ENCODE measurements at regions not wholly inside any gene's neighbourhood (a gene's known extent, or its start where the extent isn't known, plus 50 kb on each side); places are given as distances from the start of the nearest gene placed in this dataset.

DNA sequence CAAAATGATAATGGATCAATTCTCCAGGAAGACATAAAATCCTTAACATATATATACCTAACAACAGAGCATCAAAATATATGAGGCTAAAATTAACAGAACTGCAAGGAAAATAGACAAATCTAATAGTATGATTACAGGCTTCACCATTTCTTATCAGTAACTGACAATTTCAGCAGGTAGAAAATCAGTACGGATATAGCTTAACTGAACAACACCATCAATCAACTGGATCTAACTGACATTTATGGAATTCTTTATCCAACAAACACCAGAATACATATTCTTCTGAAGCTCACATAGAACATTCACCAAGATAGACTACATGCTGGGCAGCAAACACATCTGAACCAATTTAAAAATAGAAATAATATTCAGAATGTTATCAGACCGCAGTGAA, 121.1 kb upstream of the CDC14C start:
- peaks cover 0 to 5% (median 0%) of the 10 kb centered on the region in 3 experiments; a peak in 1 of 7 replicates for H3K36me3 Mint-ChIP-seq (ENCODE audit: insufficient read depth in 1 of 3, low read depth in 3 of 3)
- TF ChIP-seq, protein P1, sequence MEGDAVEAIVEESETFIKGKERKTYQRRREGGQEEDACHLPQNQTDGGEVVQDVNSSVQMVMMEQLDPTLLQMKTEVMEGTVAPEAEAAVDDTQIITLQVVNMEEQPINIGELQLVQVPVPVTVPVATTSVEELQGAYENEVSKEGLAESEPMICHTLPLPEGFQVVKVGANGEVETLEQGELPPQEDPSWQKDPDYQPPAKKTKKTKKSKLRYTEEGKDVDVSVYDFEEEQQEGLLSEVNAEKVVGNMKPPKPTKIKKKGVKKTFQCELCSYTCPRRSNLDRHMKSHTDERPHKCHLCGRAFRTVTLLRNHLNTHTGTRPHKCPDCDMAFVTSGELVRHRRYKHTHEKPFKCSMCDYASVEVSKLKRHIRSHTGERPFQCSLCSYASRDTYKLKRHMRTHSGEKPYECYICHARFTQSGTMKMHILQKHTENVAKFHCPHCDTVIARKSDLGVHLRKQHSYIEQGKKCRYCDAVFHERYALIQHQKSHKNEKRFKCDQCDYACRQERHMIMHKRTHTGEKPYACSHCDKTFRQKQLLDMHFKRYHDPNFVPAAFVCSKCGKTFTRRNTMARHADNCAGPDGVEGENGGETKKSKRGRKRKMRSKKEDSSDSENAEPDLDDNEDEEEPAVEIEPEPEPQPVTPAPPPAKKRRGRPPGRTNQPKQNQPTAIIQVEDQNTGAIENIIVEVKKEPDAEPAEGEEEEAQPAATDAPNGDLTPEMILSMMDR (conservative IDR thresholded peaks at IDR 0.05), result no peak
- peaks cover 3% of the 10 kb centered on the region in 2 experiments; a peak in 3 of 5 replicates for H3K9me3 Mint-ChIP-seq
- no CpG with 5 or more reads among the region's 2 CpGs for WGBS (ENCODE audit: extremely low coverage, insufficient read length, low lambda C conversion rate)
- Histone ChIP-seq H2BK20ac (ENCODE audit: low read depth, low read length, poor library complexity, severe bottlenecking) (no peak overlapping the region), H3K4me1 (ENCODE audit: insufficient read depth, low read length) (no peaks in the 10 kb centered on the region), H2BK12ac (ENCODE audit: insufficient read length, low read depth, low read length) (no peak overlapping the region), H3K18ac (ENCODE audit: insufficient read length, low read depth, low read length) (no peak overlapping the region), H3K23ac (ENCODE audit: insufficient read length, low read depth, low read length) (no peak overlapping the region), H3T11ph (ENCODE audit: low read length) (no peak overlapping the region), H3K9me3 (ENCODE audit: control insufficient read depth, low read depth, low read length) (no peaks in the 10 kb centered on the region), H3K14ac (ENCODE audit: insufficient read depth, low read length) (no peak overlapping the region), H2BK5ac (ENCODE audit: insufficient read length, low read length) (no peak overlapping the region), H2AFZ (ENCODE audit: low read length) (no peak overlapping the region), H2AK5ac (ENCODE audit: insufficient read length, low read length) (no peak overlapping the region), H2BK15ac (ENCODE audit: low read depth, low read length) (no peak overlapping the region), H2BK120ac (ENCODE audit: low read depth, low read length, poor library complexity, severe bottlenecking) (no peak overlapping the region), H4K8ac (replicated peaks; ENCODE audit: insufficient read length, low read depth, low read length) (no peak overlapping the region), H3K9ac (ENCODE audit: extremely low read depth, insufficient read length, low read length) (no peak overlapping the region), H3K56ac (ENCODE audit: insufficient read length, low read depth, low read length) (no peak overlapping the region), H3K27ac (ENCODE audit: insufficient read length, low read depth, low read length) (no peak overlapping the region), H4K5ac (ENCODE audit: insufficient read length, low read depth, low read length) (no peak overlapping the region), H4K91ac (ENCODE audit: insufficient read length, low read depth, low read length) (no peak overlapping the region), H3K27me3 (ENCODE audit: insufficient read depth, low read length) (no peaks in the 10 kb centered on the region), H3K4ac (ENCODE audit: low read depth, low read length) (no peak overlapping the region), H3K79me2 (ENCODE audit: insufficient read depth, low read length) (no peaks in the 10 kb centered on the region), H3K23me2 (ENCODE audit: insufficient read length, low read depth, low read length, poor library complexity, severe bottlenecking) (no peaks in the 10 kb centered on the region), H4K20me1 (ENCODE audit: control insufficient read depth, insufficient read depth, insufficient read length) (no peaks in the 10 kb centered on the region), H3K79me1 (ENCODE audit: insufficient read depth, low read depth, low read length, poor library complexity, severe bottlenecking) (no peaks in the 10 kb centered on the region), H3K4me2 (ENCODE audit: insufficient read depth, insufficient read length, low read length) (no peak overlapping the region)
- H3K4me1 Mint-ChIP-seq, result no peaks in the 10 kb centered on the region
- no peak overlapping the region for H3K27ac Mint-ChIP-seq
- no peak overlapping the region for H3K4me3 Mint-ChIP-seq
- H3K27me3 Mint-ChIP-seq (ENCODE audit: low read depth), result no peaks in the 10 kb centered on the region
- DNase-seq, result no peak

Measured in H9 (cell line).